ENCODE measurements at regions not wholly inside any gene's neighbourhood (a gene's known extent, or its start where the extent isn't known, plus 50 kb on each side); places are given as distances from the start of the nearest gene placed in this dataset.
"Not testable (repeated sequence)": the region's sequence is repeated elsewhere in the genome, so short reads cannot be mapped to it uniquely, and the experiment has no call there.

DNA sequence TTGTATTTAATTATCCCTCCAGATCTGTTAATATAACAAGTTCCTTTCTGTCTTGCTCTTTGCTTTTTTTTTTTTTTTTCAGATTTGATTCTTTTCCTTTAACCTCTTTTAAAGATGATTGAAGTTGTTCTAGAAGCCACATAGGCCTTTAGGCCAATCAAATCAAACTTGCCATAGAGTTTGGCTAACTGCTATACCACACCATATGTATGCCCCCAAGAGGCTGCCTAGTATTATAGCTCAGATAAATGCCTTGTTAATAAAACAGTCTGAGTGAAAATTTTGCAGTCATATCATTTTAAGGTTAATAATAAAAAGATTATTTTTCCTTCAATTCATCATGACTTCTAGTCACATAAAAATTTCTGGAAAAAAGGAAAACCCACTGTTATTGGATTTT lies 696.0 kb upstream of the CHRM3 start:
- no peak for DNase-seq (ENCODE audit: low spot score)
- no peaks in the 10 kb centered on the region for H3K9me3 ChIP-seq
- TF ChIP-seq, protein P1, sequence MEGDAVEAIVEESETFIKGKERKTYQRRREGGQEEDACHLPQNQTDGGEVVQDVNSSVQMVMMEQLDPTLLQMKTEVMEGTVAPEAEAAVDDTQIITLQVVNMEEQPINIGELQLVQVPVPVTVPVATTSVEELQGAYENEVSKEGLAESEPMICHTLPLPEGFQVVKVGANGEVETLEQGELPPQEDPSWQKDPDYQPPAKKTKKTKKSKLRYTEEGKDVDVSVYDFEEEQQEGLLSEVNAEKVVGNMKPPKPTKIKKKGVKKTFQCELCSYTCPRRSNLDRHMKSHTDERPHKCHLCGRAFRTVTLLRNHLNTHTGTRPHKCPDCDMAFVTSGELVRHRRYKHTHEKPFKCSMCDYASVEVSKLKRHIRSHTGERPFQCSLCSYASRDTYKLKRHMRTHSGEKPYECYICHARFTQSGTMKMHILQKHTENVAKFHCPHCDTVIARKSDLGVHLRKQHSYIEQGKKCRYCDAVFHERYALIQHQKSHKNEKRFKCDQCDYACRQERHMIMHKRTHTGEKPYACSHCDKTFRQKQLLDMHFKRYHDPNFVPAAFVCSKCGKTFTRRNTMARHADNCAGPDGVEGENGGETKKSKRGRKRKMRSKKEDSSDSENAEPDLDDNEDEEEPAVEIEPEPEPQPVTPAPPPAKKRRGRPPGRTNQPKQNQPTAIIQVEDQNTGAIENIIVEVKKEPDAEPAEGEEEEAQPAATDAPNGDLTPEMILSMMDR (IDR thresholded peaks at IDR 0.05), result no peak

DNA sequence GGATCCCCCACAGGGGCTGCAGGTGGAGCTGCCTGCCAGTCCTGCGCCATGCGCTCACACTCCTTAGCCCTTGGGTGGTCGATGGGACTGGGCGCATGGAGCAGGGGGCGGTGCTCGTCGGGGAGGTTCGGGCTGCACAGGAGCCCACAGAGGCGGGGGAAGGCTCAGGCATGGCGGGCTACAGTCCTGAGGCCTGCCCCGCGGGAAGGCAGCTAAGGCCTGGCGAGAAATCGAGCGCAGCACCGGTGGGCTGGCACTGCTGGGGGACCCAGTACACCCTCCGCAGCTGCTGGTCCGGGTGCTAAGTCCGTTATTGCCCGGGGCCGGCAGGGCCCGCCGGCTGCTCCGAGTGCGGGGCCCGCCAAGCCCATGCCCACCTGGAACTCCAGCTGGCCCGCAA lies 701.8 kb upstream of the CHRM3 start:
- H3K4me3 ChIP-seq; DNase-seq (ENCODE audit: low spot score); H3K4me1 ChIP-seq; H3K27ac ChIP-seq; H3K36me3 ChIP-seq; H3K9me3 ChIP-seq; H3K27me3 ChIP-seq: not testable (repeated sequence)

More for the DNA sequence above, 696.0 kb upstream of the CHRM3 start:
- H3K4me1 ChIP-seq, result no peaks in the 10 kb centered on the region
- no peaks in the 10 kb centered on the region for H3K27me3 ChIP-seq
- H3K27ac ChIP-seq, result no peak overlapping the region
- H3K36me3 ChIP-seq, result no peaks in the 10 kb centered on the region
- H3K4me3 ChIP-seq, result no peak overlapping the region

DNA sequence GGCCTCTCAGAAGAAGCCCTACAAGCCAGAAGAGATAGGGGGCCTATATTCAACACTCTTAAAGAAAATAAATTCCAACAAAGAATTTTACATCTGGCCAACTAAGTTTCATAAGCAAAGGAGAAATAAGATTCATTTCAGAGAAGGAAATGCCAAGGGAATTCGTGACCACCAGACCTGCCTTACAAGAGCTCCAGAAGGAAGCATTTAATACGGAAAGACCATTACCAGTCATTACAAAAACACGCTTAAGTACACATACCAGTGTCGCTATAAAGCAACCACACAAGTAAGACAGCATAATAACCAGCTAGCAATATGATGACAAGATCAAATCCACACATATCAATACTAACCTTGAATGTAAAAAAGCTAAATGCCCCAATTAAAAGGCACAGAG lies 704.9 kb upstream of the CHRM3 start:
- no peaks in the 10 kb centered on the region for H3K4me1 ChIP-seq
- H3K9me3 ChIP-seq, result no peaks in the 10 kb centered on the region
- no peaks in the 10 kb centered on the region for H3K36me3 ChIP-seq
- H3K27ac ChIP-seq, result no peak overlapping the region
- no peak for DNase-seq (ENCODE audit: low spot score)
- no peak overlapping the region for H3K4me3 ChIP-seq
- TF ChIP-seq, protein P1 (IDR thresholded peaks at IDR 0.05), result no peak
- no peaks in the 10 kb centered on the region for H3K27me3 ChIP-seq

DNA sequence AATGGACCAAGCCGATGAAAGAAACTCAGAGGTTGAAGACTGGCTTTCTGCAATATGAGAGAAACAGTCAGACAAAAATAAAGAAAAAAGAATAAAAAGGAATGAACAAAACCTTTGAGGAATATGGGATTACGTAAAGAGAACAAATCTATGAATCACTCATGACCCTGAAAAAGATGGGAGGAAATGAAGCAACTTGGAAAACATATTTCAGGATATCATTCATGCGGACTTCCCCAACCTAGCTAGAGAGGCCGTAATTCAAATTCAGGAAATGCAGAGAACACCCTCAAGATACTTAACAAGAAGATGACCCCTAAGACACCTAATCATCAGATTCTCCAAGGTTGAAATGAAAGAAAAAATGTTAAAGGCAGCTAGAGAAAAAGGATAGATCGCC lies 705.3 kb upstream of the CHRM3 start:
- TF ChIP-seq, protein P1 (IDR thresholded peaks at IDR 0.05), result no peak
- Histone ChIP-seq H3K27ac (no peak overlapping the region), H3K9me3 (no peaks in the 10 kb centered on the region), H3K4me1 (no peaks in the 10 kb centered on the region), H3K4me3 (no peak overlapping the region), H3K27me3 (no peaks in the 10 kb centered on the region), H3K36me3 (no peaks in the 10 kb centered on the region)
- no peak for DNase-seq (ENCODE audit: low spot score)

DNA sequence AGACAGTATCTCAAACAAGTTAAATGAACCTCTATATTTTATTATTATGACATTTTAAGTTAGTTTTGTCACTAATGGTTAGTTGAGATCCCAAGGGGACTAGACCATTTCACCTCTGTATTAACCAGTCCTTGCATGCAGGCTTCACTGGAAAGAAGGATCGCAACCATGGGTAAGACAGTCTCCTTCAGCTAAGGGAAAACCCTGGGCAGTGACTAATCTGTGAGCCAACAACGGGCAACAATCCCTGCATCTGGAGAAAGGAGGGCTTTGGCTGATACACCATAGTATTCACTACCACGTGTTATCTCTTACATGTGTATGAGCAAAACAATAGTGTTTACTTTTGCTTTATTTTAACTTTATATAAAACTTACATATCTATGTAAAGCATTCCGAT lies 708.8 kb upstream of the CHRM3 start:
- no peak overlapping the region for H3K27ac ChIP-seq
- no peaks in the 10 kb centered on the region for H3K36me3 ChIP-seq
- no peak for DNase-seq (ENCODE audit: low spot score)
- no peak overlapping the region for H3K4me3 ChIP-seq
- TF ChIP-seq, protein P1 (IDR thresholded peaks at IDR 0.05), result no peak
- no peaks in the 10 kb centered on the region for H3K9me3 ChIP-seq
- no peaks in the 10 kb centered on the region for H3K27me3 ChIP-seq
- no peaks in the 10 kb centered on the region for H3K4me1 ChIP-seq

DNA sequence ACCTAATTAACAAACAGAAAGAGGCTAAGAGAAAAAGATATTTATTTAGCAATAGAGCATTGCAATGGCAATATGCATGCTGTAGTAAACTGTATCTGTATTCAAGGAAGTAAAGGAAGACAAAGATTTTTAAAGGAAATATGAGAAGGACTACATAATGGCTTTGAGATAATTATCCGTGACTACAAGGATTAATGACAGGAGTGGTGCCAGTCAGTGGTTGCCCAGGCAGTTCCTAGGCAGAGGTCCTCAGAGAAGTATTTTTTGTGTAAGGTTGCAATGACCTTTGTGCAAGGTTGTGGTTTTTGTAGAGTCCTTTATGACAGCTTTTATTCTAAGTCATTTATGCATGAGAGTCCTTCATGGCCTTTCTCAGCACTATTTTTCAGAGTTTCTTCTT lies 711.1 kb upstream of the CHRM3 start:
- Histone ChIP-seq H3K4me3 (no peak overlapping the region), H3K4me1 (no peaks in the 10 kb centered on the region), H3K9me3 (no peaks in the 10 kb centered on the region), H3K36me3 (no peaks in the 10 kb centered on the region), H3K27ac (no peak overlapping the region), H3K27me3 (no peaks in the 10 kb centered on the region)
- no peak for DNase-seq (ENCODE audit: low spot score)
- TF ChIP-seq, protein P1 (IDR thresholded peaks at IDR 0.05), result no peak
